Fibroblast of skin of abdomen (primary cell): ENCODE measurements at regions not wholly inside any gene's neighbourhood (a gene's known extent, or its start where the extent isn't known, plus 50 kb on each side); places are given as distances from the start of the nearest gene placed in this dataset.
"Not testable (repeated sequence)": the region's sequence is repeated elsewhere in the genome, so short reads cannot be mapped to it uniquely, and the experiment has no call there.

Experiments
- DNase-seq: peaks from one replicate; pipeline ENCODE4 v3.0.0-alpha.2; 2013

GRCh38 chr6:49274809-49275769 lies 188.0 kb downstream of the MMUT start:
- not testable (repeated sequence) for DNase-seq

- DNase-seq = no peak
These were observed 193.9 kb downstream of the MMUT start for GRCh38 chr6:49269190-49269589.

- no peak for DNase-seq
These were observed 198.1 kb downstream of the MMUT start for GRCh38 chr6:49264909-49265308.

GRCh38 chr6:49264496-49264895 lies 198.6 kb downstream of the MMUT start:
- DNase-seq = no peak

GRCh38 chr6:49257549-49257948 lies 205.5 kb downstream of the MMUT start:
- DNase-seq = no peak

- DNase-seq = no peak
These were observed 207.7 kb downstream of the MMUT start for GRCh38 chr6:49255335-49255734.

GRCh38 chr6:49252901-49253300 lies 210.2 kb downstream of the MMUT start:
- no peak for DNase-seq

- DNase-seq = no peak
These were observed 229.6 kb downstream of the MMUT start for GRCh38 chr6:49233483-49233882.

- DNase-seq = no peak
These were observed 237.6 kb downstream of the MMUT start for GRCh38 chr6:49225471-49225870.

GRCh38 chr6:49220293-49220692 lies 242.8 kb downstream of the MMUT start:
- DNase-seq = no peak

GRCh38 chr6:49205526-49205925 lies 257.5 kb downstream of the MMUT start:
- no peak for DNase-seq

GRCh38 chr6:49202924-49203536 lies 260.0 kb downstream of the MMUT start:
- DNase-seq = no peak

GRCh38 chr6:49198015-49198414 lies 265.0 kb downstream of the MMUT start:
- DNase-seq = no peak

- not testable (repeated sequence) for DNase-seq
These were observed 300.7 kb downstream of the MMUT start for GRCh38 chr6:49162379-49162778.

- no peak for DNase-seq
These were observed 307.7 kb downstream of the MMUT start for GRCh38 chr6:49155316-49155715.

GRCh38 chr6:49151957-49152356 lies 311.1 kb downstream of the MMUT start:
- DNase-seq = no peak

GRCh38 chr6:49151461-49151860 lies 311.6 kb downstream of the MMUT start:
- no peak for DNase-seq

- DNase-seq = no peak
These were observed 312.0 kb downstream of the MMUT start for GRCh38 chr6:49151033-49151432.

GRCh38 chr6:49145280-49145679 lies 317.8 kb downstream of the MMUT start:
- no peak for DNase-seq

GRCh38 chr6:49142421-49143151 lies 320.5 kb downstream of the MMUT start:
- no peak for DNase-seq

GRCh38 chr6:49121970-49122369 lies 341.1 kb downstream of the MMUT start:
- no peak for DNase-seq

GRCh38 chr6:49118478-49118877 lies 344.6 kb downstream of the MMUT start:
- no peak for DNase-seq

- DNase-seq = no peak
These were observed 352.1 kb downstream of the MMUT start for GRCh38 chr6:49110916-49111315.
